T-helper 2 cell treated with Interferon-gamma antibody and Interleukin-4, amounts not matched to agents 5 μg/mL and 100 μg/mL, for 36 hours (primary cell): ENCODE measurements at regions not wholly inside any gene's neighbourhood (a gene's known extent, or its start where the extent isn't known, plus 50 kb on each side); places are given as distances from the start of the nearest gene placed in this dataset.

Source experiments
- DNase-seq: peaks from one replicate; pipeline ENCODE4 v3.0.0; 2021; ENCODE audit warnings: low spot score
- H3K27ac Mint-ChIP-seq: one replicate; pipeline ENCODE4 v1.8.0; 2021; ENCODE audit warnings: mild to moderate bottlenecking, mixed read lengths
- H3K27me3 Mint-ChIP-seq: one replicate; pipeline ENCODE4 v1.8.0; 2021; ENCODE audit warnings: low read depth, mixed read lengths
- H3K36me3 Mint-ChIP-seq: one replicate; pipeline ENCODE4 v1.8.0; 2021; ENCODE audit warnings: low read depth, mixed read lengths
- H3K4me1 Mint-ChIP-seq: one replicate; pipeline ENCODE4 v1.8.0; 2021; ENCODE audit warnings: low read depth, mixed read lengths
- H3K4me3 Mint-ChIP-seq: one replicate; pipeline ENCODE4 v1.8.0; 2022; ENCODE audit warnings: mild to moderate bottlenecking, moderate library complexity, mixed read lengths
- H3K9me3 Mint-ChIP-seq: one replicate; pipeline ENCODE4 v1.8.0; 2021; ENCODE audit warnings: mixed read lengths

DNA sequence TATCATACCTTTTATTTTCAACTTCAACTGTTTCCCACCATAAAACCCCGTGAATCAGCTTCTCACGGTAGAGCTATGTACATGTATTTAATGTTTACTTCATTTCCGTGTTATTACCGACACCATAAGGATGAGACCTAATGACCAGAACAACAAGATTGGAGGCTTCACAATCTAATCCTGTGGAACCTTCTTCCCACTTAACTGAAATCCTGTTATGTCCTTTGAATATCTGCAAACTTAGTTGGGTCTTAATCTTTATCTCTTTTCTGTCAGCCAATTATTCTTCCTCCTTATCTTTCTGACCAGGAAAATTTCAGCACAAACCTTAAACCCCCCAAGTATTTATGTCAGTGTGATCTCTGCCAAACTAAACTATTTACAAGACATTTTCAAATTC is 214.4 kb downstream of the TMX3 start:
- no peaks in the 10 kb centered on the region for H3K27me3 Mint-ChIP-seq
- H3K4me1 Mint-ChIP-seq = no peaks in the 10 kb centered on the region

DNA sequence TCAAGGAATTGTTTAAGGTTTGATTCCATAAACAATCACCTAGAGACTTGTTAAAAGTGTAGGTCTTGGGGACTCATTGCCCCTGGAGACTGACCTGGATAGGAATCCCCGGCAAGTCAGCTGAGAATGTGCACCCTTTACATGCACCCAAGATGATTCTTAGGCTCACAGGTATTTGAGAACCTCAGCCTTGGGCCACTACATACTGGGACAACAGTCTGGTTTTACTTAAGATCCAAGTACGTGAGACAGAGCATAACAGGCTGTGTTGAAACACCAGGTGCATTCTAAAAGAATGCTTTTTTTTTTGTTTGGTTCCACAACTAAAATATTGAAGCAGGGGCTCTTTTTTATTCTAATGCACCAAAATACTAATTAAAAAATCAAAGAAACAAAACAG is 215.8 kb downstream of the TMX3 start:
- no peaks in the 10 kb centered on the region for H3K4me1 Mint-ChIP-seq
- no peak overlapping the region for H3K4me3 Mint-ChIP-seq
- H3K9me3 Mint-ChIP-seq = no peaks in the 10 kb centered on the region
- no peaks in the 10 kb centered on the region for H3K36me3 Mint-ChIP-seq
- no peaks in the 10 kb centered on the region for H3K27me3 Mint-ChIP-seq
- no peak overlapping the region for H3K27ac Mint-ChIP-seq
- DNase-seq = no peak

More for the DNA sequence above, 214.4 kb downstream of the TMX3 start:
- no peak overlapping the region for H3K27ac Mint-ChIP-seq
- no peak for DNase-seq
- no peaks in the 10 kb centered on the region for H3K9me3 Mint-ChIP-seq
- no peak overlapping the region for H3K4me3 Mint-ChIP-seq
- H3K36me3 Mint-ChIP-seq = no peaks in the 10 kb centered on the region

- Mint-ChIP-seq H3K4me1 (no peaks in the 10 kb centered on the region), H3K4me3 (no peak overlapping the region), H3K9me3 (no peaks in the 10 kb centered on the region), H3K27me3 (no peaks in the 10 kb centered on the region), H3K36me3 (no peaks in the 10 kb centered on the region), H3K27ac (no peak overlapping the region)
- no peak for DNase-seq
These were observed 216.3 kb downstream of the TMX3 start for GRCh38 chr18:68498636-68499035.

DNA sequence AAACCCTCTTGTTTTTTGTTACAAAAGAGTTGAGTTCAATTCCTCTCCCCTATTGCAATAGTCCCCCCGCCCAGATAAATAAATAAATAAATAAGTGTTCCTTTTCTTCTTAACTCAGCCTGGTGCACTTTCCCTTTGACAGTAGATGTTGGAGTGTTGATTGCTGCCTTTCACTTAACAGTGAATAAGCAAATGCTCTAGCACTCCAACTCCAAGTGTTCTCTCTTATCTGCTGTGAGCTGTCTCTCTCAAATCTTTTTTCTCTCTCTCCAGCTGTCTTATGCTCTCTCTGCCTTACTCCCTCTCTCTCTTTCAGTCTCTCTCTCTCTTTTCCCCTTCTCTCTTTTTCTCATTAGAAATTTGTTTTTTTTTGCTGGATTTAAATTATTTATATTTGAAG is 216.7 kb downstream of the TMX3 start:
- H3K27me3 Mint-ChIP-seq = no peaks in the 10 kb centered on the region
- no peak for DNase-seq
- no peak overlapping the region for H3K4me3 Mint-ChIP-seq
- H3K36me3 Mint-ChIP-seq = no peaks in the 10 kb centered on the region
- no peaks in the 10 kb centered on the region for H3K9me3 Mint-ChIP-seq
- H3K4me1 Mint-ChIP-seq = no peaks in the 10 kb centered on the region
- H3K27ac Mint-ChIP-seq = no peak overlapping the region

DNA sequence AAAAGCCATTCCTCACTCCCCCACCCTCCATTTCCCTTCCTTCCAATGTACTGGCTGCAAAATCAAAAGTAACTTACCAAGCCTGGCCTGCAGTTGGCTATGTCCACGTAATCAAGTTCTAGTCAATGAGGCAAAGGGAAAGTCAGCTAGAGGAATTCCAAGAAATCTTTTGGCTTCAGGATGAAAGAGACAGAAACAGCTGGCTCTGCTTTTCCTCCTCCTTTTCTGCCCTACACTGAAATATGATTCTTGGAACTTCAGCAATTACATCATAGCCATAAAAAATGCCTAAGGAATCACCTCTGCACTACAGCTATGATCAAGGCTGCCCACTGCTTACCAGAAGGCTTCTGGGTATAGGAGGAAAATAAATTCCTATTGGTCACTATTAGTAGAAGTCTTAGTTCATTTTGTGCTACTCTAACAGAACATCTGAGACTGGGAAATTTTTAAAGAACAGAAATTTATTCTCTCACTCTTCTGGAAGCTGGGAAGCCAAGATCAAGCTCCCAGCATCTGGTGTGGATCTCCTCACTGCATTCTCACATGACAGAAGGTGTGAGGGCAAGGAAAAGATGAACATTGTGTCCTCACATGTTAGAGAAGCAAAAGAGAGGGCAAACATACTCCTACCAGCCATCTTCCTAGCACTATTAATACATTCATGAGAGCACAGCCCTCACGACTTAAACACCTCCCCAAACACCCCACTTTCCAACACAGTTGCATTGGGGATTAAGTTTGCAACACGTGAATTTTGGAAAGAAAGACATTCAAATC is 219.9 kb downstream of the TMX3 start:
- DNase-seq = no peak
- Mint-ChIP-seq H3K27me3 (no peaks in the 10 kb centered on the region), H3K4me1 (no peaks in the 10 kb centered on the region), H3K27ac (no peak overlapping the region), H3K9me3 (no peaks in the 10 kb centered on the region), H3K4me3 (no peak overlapping the region), H3K36me3 (no peaks in the 10 kb centered on the region)

- no peaks in the 10 kb centered on the region for H3K36me3 Mint-ChIP-seq
- no peaks in the 10 kb centered on the region for H3K4me1 Mint-ChIP-seq
- H3K4me3 Mint-ChIP-seq = no peak overlapping the region
- DNase-seq = no peak
- H3K27me3 Mint-ChIP-seq = no peaks in the 10 kb centered on the region
- H3K9me3 Mint-ChIP-seq = no peaks in the 10 kb centered on the region
- no peak overlapping the region for H3K27ac Mint-ChIP-seq
These were observed 225.7 kb downstream of the TMX3 start for GRCh38 chr18:68489013-68489792.

GRCh38 chr18:68484241-68484640 is 230.7 kb downstream of the TMX3 start:
- no peaks in the 10 kb centered on the region for H3K4me1 Mint-ChIP-seq
- H3K9me3 Mint-ChIP-seq = no peaks in the 10 kb centered on the region
- no peak overlapping the region for H3K4me3 Mint-ChIP-seq

DNA sequence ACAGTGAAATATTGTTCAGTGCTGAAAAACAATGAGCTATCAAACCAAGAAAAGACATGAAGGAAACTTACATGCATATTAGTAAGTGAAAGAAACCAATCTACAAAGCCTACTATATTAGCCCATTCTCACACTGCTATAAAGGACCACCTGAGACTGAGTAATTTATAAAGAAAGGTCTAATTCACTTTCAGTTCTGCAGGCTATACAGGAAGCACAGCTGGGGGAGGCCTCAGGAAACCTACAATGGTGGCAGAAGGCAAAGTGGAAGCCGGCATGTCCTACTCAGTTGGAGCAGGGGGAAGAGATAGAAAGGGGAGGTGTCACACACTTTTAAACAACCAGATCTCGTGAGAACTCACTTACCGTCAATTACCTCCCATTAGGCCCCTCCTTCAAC is 232.1 kb downstream of the TMX3 start:
- H3K9me3 Mint-ChIP-seq = no peaks in the 10 kb centered on the region
- H3K27me3 Mint-ChIP-seq = no peaks in the 10 kb centered on the region

More at GRCh38 chr18:68484241-68484640, 230.7 kb downstream of the TMX3 start:
- H3K36me3 Mint-ChIP-seq = no peaks in the 10 kb centered on the region
- no peak for DNase-seq
- no peak overlapping the region for H3K27ac Mint-ChIP-seq
- no peaks in the 10 kb centered on the region for H3K27me3 Mint-ChIP-seq

GRCh38 chr18:68480196-68480595 is 234.7 kb downstream of the TMX3 start:
- no peak for DNase-seq
- H3K27me3 Mint-ChIP-seq = no peaks in the 10 kb centered on the region
- no peaks in the 10 kb centered on the region for H3K4me1 Mint-ChIP-seq
- H3K36me3 Mint-ChIP-seq = no peaks in the 10 kb centered on the region
- no peak overlapping the region for H3K4me3 Mint-ChIP-seq
- H3K9me3 Mint-ChIP-seq = no peaks in the 10 kb centered on the region
- no peak overlapping the region for H3K27ac Mint-ChIP-seq

More for the DNA sequence above, 232.1 kb downstream of the TMX3 start:
- Mint-ChIP-seq H3K4me1 (no peaks in the 10 kb centered on the region), H3K36me3 (no peaks in the 10 kb centered on the region), H3K27ac (no peak overlapping the region), H3K4me3 (no peak overlapping the region)
- no peak for DNase-seq

DNA sequence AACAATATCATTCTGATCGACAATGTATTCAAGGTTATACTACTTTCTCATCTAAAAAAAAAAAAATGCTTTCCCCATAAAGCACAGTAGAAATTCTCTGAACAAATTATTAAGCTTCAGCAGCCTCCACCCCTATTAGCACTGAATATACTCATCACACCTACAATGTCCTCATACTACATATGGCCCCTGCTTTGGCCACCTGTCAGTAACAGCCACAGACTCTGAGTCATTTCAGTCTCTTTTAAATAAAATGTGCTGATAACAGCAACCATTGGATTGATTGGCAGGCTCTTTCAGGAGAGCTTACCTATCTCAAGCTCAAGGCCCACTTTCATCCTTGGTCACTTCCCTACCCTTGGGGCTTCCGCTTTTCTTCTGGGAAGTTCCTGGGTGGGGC is 236.7 kb downstream of the TMX3 start:
- no peak for DNase-seq
- Mint-ChIP-seq H3K4me3 (no peak overlapping the region), H3K27ac (no peak overlapping the region), H3K9me3 (no peaks in the 10 kb centered on the region), H3K4me1 (no peaks in the 10 kb centered on the region), H3K27me3 (no peaks in the 10 kb centered on the region), H3K36me3 (no peaks in the 10 kb centered on the region)

- no peak for DNase-seq
- Mint-ChIP-seq H3K4me3 (no peak overlapping the region), H3K9me3 (no peaks in the 10 kb centered on the region), H3K4me1 (no peaks in the 10 kb centered on the region), H3K27ac (no peak overlapping the region), H3K36me3 (no peaks in the 10 kb centered on the region), H3K27me3 (no peaks in the 10 kb centered on the region)
These were observed 239.0 kb downstream of the TMX3 start for GRCh38 chr18:68475883-68476282.

GRCh38 chr18:68472701-68473295 is 242.1 kb downstream of the TMX3 start:
- DNase-seq = no peak
- H3K27me3 Mint-ChIP-seq = no peaks in the 10 kb centered on the region

GRCh38 chr18:68469049-68469625 is 245.8 kb downstream of the TMX3 start:
- H3K9me3 Mint-ChIP-seq = no peaks in the 10 kb centered on the region

More at GRCh38 chr18:68472701-68473295, 242.1 kb downstream of the TMX3 start:
- no peak overlapping the region for H3K27ac Mint-ChIP-seq
- H3K36me3 Mint-ChIP-seq = no peaks in the 10 kb centered on the region
- H3K4me1 Mint-ChIP-seq = peaks cover 4% of the 10 kb centered on the region
- H3K4me3 Mint-ChIP-seq = no peak overlapping the region
- no peaks in the 10 kb centered on the region for H3K9me3 Mint-ChIP-seq

GRCh38 chr18:68467957-68468356 is 247.0 kb downstream of the TMX3 start:
- H3K4me3 Mint-ChIP-seq = no peak overlapping the region

More at GRCh38 chr18:68469049-68469625, 245.8 kb downstream of the TMX3 start:
- peaks cover 5% of the 10 kb centered on the region for H3K4me1 Mint-ChIP-seq
- H3K36me3 Mint-ChIP-seq = no peaks in the 10 kb centered on the region
- no peak for DNase-seq
- H3K4me3 Mint-ChIP-seq = no peak overlapping the region
- H3K27ac Mint-ChIP-seq = no peak overlapping the region
- H3K27me3 Mint-ChIP-seq = no peaks in the 10 kb centered on the region

More at GRCh38 chr18:68467957-68468356, 247.0 kb downstream of the TMX3 start:
- no peak for DNase-seq
- Mint-ChIP-seq H3K4me1 (peaks cover 5% of the 10 kb centered on the region), H3K9me3 (no peaks in the 10 kb centered on the region), H3K36me3 (no peaks in the 10 kb centered on the region), H3K27me3 (no peaks in the 10 kb centered on the region), H3K27ac (no peak overlapping the region)
